Breast epithelium (tissue), 4 donors: ENCODE measurements at regions not wholly inside any gene's neighbourhood (a gene's known extent, or its start where the extent isn't known, plus 50 kb on each side); places are given as distances from the start of the nearest gene placed in this dataset.

Experiments used
- DNase-seq, 2 donors: peaks; one replicate each; pipeline ENCODE4 v3.0.0-alpha.2; 2019; ENCODE audit warnings: low spot score in 2 of 2
- H3K27ac ChIP-seq, 2 donors: fragments of 200-600 bp; sonication (generic) in 1 of 2; one replicate each; pipeline ENCODE4 v1.5.1; 2016 to 2019; ENCODE audit warnings: mild to moderate bottlenecking in 1 of 2
- H3K27me3 ChIP-seq, 2 donors: fragments of 200-600 bp; sonication (generic) in 1 of 2; one replicate each; pipeline versions ENCODE4 v1.5.1 to v1.6.0; 2017 to 2019; ENCODE audit warnings: control low read depth in 1 of 2, mild to moderate bottlenecking in 1 of 2
- H3K36me3 ChIP-seq: fragments of 200-600 bp; one replicate; pipeline ENCODE4 v1.5.1; 2019
- H3K4me1 ChIP-seq, 2 donors: fragments of 200-600 bp; sonication (generic); one replicate each; pipeline ENCODE4 v1.5.1; 2016 to 2019; ENCODE audit warnings: control low read depth in 1 of 2
- H3K4me3 ChIP-seq, 3 donors: fragments of 200-600 bp; sonication (generic); 1 replicate in 2 of 3; 2 replicates in 1 of 3; pipeline ENCODE4 v1.5.1; 2016 to 2019; ENCODE audit warnings: mild to moderate bottlenecking in 3 of 3, moderate library complexity in 2 of 3
- H3K9me3 ChIP-seq, 2 donors: fragments of 200-600 bp; sonication (generic) in 1 of 2; one replicate each; pipeline ENCODE4 v1.5.1; 2016 to 2019; ENCODE audit warnings: control low read depth in 1 of 2
- POLR2A ChIP-seq: fragments of 450-650 bp; IDR thresholded peaks from one replicate; pipeline ENCODE4 v1.6.1; 2016; ENCODE audit warnings: antibody characterized with exemption, mild to moderate bottlenecking, moderate library complexity
- POLR2AphosphoS5 ChIP-seq, 3 donors: sonication (generic); formaldehyde crosslinking; IDR thresholded peaks; one replicate each; pipeline ENCODE4 v1.6.1; 2017; ENCODE audit warnings: antibody characterized with exemption in 3 of 3
- intact Hi-C: fragments of 100-400 bp; cut with DNase I; formaldehyde crosslinking; loops from one replicate; pipeline ENCODE4 v1.15.1; 2023; ENCODE audit warnings: low total_unique reads
- TF ChIP-seq, protein P1 (sequence below), 3 donors: fragments of 450-650 bp; IDR thresholded peaks; one replicate each; pipeline ENCODE4 v1.5.1; 2016 to 2017; ENCODE audit warnings: antibody characterized with exemption in 3 of 3, mild to moderate bottlenecking in 3 of 3, moderate library complexity in 3 of 3

DNA sequence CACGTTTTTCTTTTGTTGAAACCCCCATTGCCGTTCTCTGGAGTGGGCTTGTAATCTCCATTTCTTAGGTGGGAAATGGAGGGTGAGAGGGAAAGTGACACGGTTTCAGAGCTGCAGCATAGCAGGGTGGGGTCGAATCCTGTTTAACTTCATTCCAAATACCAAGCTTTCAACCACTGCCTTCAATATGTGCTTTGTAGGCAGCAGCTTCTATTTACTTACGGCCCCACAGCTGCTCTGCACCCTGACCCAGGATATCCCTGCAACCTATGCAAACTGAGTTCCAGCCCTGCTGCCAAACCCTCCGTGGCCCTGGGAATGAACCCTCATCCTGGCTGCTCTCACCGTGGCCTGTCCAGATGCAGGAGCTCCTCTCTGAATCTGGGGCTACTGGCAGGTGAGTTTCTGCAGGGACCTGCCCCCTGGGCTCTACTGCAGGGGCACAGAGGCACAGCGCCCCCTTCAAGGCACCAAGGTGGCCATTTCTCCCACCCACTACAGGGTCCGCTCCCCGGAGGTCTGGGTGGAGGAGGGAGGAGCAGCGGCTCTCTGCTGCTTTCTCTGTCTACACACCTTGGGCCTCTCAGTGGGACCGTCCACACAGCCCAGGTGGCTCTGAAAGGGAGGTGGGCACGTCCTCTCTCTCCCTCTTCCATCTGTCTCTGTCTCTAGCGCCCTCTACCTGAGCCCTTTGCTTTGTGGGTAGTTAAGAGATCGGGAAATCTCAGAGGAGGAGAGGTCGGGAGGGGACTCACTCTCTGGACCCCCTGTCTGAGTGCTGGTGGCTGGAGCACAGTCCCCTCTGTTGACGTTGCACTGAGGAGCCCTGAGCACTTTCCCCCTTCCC, 279.1 kb downstream of the BRD1 start:
- DNase-seq = no peak
- Histone ChIP-seq H3K27ac (no peak overlapping the region), H3K4me3 (no peak overlapping the region), H3K36me3 (no peaks in the 10 kb centered on the region), H3K27me3 (peaks cover 0 to 63% of the 10 kb centered on the region in 2 donors), H3K9me3 (peaks cover 14 to 26% of the 10 kb centered on the region in 2 donors), H3K4me1 (no peaks in the 10 kb centered on the region)
- intact Hi-C loops = no loop called here
- no peak for TF ChIP-seq POLR2AphosphoS5 (IDR thresholded peaks at IDR 0.05)
- TF ChIP-seq, protein P1, sequence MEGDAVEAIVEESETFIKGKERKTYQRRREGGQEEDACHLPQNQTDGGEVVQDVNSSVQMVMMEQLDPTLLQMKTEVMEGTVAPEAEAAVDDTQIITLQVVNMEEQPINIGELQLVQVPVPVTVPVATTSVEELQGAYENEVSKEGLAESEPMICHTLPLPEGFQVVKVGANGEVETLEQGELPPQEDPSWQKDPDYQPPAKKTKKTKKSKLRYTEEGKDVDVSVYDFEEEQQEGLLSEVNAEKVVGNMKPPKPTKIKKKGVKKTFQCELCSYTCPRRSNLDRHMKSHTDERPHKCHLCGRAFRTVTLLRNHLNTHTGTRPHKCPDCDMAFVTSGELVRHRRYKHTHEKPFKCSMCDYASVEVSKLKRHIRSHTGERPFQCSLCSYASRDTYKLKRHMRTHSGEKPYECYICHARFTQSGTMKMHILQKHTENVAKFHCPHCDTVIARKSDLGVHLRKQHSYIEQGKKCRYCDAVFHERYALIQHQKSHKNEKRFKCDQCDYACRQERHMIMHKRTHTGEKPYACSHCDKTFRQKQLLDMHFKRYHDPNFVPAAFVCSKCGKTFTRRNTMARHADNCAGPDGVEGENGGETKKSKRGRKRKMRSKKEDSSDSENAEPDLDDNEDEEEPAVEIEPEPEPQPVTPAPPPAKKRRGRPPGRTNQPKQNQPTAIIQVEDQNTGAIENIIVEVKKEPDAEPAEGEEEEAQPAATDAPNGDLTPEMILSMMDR (IDR thresholded peaks at IDR 0.05) = no peak

DNA sequence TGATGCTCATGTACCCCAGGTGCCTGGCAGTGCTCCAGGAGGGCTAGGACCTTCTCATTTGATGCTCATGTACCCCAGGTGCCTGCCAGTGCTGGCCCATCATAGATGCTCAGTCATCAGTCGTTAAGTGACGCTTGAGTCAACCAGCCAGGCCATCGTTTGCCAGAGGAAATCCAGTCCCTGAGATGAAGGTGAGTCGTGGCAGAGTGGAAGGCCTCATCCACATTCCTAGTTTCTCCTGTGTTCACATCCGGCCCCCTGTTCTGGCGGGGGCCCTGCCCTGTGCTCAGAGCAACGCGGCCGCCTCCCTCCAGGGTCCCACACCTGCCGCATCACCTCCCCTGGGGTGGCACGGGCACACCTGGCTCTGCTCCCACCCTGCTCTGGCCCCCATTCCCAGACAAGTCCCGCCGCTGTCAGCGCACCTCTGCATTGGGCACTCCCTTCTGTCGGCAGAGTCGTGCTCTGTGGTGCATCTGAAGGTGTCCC, 279.9 kb downstream of the BRD1 start:
- TF ChIP-seq, protein P1 (IDR thresholded peaks at IDR 0.05) = no peak
- no peak for TF ChIP-seq POLR2AphosphoS5 (IDR thresholded peaks at IDR 0.05)
- no peak for TF ChIP-seq POLR2A
- Histone ChIP-seq H3K4me1 (no peaks in the 10 kb centered on the region), H3K9me3 (peaks cover 14 to 26% of the 10 kb centered on the region in 2 donors), H3K27me3 (peaks cover 0 to 56% of the 10 kb centered on the region in 2 donors), H3K36me3 (no peaks in the 10 kb centered on the region), H3K4me3 (no peak overlapping the region), H3K27ac (no peak overlapping the region)
- DNase-seq = no peak
- intact Hi-C loops = no loop called here

DNA sequence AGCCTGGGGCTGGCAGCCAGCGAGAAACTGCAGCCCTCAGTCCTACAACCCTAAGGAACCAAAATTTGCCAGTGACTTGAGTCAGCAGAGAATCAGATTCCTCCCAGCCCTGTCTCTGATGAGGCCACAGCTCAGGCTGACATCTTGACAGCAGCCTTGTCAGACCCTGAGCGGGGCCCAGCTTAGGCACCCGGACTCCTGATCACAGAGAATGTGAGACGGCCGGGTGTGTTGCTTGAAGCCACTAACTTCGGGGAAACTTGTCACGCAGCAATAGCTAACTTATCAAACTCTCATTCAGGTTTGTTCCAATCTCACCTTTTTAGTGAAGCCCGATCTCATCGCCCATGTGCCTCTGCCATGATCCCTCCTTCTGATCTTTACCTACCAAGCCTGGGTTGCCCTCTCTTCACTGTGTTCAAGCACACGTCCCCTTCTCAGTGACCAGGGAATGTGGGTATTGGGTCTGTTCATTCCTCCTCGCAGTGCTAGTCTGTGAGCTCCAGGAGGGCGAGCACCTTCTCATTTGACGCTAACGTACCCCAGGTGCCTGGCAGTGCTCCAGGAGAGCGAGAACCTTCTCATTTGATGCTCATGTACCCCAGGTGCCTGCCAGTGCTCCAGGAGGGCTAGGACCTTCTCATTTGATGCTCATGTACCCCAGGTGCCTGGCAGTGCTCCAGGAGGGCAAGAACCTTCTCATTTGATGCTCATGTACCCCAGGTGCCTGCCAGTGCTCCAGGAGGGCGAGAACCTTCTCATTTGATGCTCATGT, 280.7 kb downstream of the BRD1 start:
- Histone ChIP-seq H3K9me3 (peaks cover 13 to 26% of the 10 kb centered on the region in 2 donors), H3K36me3 (no peaks in the 10 kb centered on the region), H3K4me1 (no peaks in the 10 kb centered on the region), H3K27ac (no peak overlapping the region), H3K4me3 (no peak overlapping the region), H3K27me3 (peaks cover 0 to 50% of the 10 kb centered on the region in 2 donors)
- DNase-seq = no peak
- TF ChIP-seq POLR2AphosphoS5 (IDR thresholded peaks at IDR 0.05) = no peak
- TF ChIP-seq POLR2A = no peak
- TF ChIP-seq, protein P1 (IDR thresholded peaks at IDR 0.05) = no peak
- intact Hi-C loops = no loop called here

DNA sequence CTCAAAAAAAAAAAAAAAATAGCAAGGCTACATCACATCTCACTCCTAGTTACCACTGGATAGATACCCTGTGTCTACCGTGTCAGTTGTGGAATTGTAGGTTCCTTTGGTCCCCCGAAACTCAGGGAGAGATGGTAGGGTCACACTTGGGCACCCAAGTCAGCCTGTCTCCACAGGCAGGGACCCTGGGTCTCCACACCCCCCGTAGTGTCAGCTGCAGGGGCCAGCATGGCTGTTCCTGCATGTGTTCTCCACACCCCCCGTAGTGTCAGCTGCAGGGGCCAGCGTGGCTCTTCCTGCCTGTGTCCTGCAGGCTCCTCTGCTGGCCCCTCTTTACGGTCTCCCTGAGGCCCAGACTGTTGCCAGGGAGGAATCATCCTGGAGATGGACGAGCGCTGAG, 282.1 kb downstream of the BRD1 start:
- intact Hi-C loops = no loop called here
- DNase-seq = no peak
- no peaks in the 10 kb centered on the region for H3K4me1 ChIP-seq
- H3K27ac ChIP-seq = no peak overlapping the region
- no peak overlapping the region for H3K4me3 ChIP-seq
- TF ChIP-seq POLR2AphosphoS5 (IDR thresholded peaks at IDR 0.05) = no peak
- peaks cover 0 to 15% of the 10 kb centered on the region in 2 donors for H3K9me3 ChIP-seq
- peaks cover 0 to 36% of the 10 kb centered on the region in 2 donors for H3K27me3 ChIP-seq
- H3K36me3 ChIP-seq = no peaks in the 10 kb centered on the region

DNA sequence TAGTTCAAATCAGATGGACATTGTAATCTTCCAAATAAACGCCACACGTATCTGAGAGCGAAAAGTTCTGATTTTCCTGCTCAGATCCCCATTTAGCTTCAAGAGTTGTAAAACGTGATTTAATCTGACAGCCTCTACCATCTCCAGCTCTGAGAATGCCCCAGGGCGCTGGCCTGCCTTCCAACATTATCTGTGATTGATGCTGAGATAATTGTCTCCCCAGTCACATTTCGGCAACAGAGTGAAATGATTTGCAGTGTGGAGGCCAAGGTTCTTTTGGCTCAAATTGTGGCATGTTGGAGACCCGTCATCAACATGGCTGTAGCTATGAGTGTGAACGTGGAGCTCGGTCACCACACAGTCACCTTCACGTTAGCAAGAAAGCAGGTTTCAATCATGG, 283.4 kb downstream of the BRD1 start:
- peaks cover 0 to 8% of the 10 kb centered on the region in 2 donors for H3K9me3 ChIP-seq
- H3K36me3 ChIP-seq = no peaks in the 10 kb centered on the region
- DNase-seq = no peak
- intact Hi-C loops = no loop called here
- H3K27ac ChIP-seq = no peak overlapping the region
- H3K4me3 ChIP-seq = no peak overlapping the region
- H3K4me1 ChIP-seq = no peaks in the 10 kb centered on the region
- peaks cover 0 to 24% of the 10 kb centered on the region in 2 donors for H3K27me3 ChIP-seq
- TF ChIP-seq POLR2AphosphoS5 (IDR thresholded peaks at IDR 0.05) (no peak), POLR2A (no peak)
- TF ChIP-seq, protein P1 (IDR thresholded peaks at IDR 0.05) = no peak
